OCI-LY7 (cell line): ENCODE measurements at regions not wholly inside any gene's neighbourhood (a gene's known extent, or its start where the extent isn't known, plus 50 kb on each side); places are given as distances from the start of the nearest gene placed in this dataset.

Experiments used
- BruUV-seq: library from RNA; stranded (reverse); fragments of 400-500 nt; replicated peaks from 2 replicates; lab custom pipeline; 2021; lab: Mats Ljungman, UMichigan
- CTCF ChIA-PET: fragments of 300-600 bp; sonication (Branson Sonifier 250); formaldehyde crosslinking; loops from one replicate; lab custom pipeline; 2022; ENCODE audit warnings: antibody characterized with exemption; ENCODE audit not compliant: unreplicated experiment; lab: Charles Lee
- POLR2A ChIA-PET: fragments of 300-600 bp; sonication (Branson Sonifier 250); formaldehyde crosslinking; loops from one replicate; lab custom pipeline; 2022; ENCODE audit warnings: antibody characterized with exemption; lab: Charles Lee
- DNase-seq: peaks from one replicate; pipeline ENCODE4 v3.0.0-alpha.2; 2015; ENCODE audit warnings: low spot score
- H2AFZ ChIP-seq: fragments of 200-600 bp; sonication (generic), shearing (Covaris generic); 2 replicates; pipeline ENCODE4 v1.6.1; 2014; ENCODE audit warnings: mild to moderate bottlenecking, antibody characterized with exemption, low read length, moderate library complexity
- H3K27ac ChIP-seq: fragments of 200-600 bp; sonication (generic); 2 replicates; pipeline ENCODE4 v1.5.1; 2014; ENCODE audit warnings: mixed run types, low read depth, mild to moderate bottlenecking, moderate library complexity, low read length, inconsistent platforms; ENCODE audit not compliant: poor library complexity, severe bottlenecking
- H3K36me3 ChIP-seq: fragments of 200-600 bp; sonication (generic); 2 replicates; pipeline ENCODE4 v1.6.1; 2014; ENCODE audit warnings: mild to moderate bottlenecking, antibody characterized with exemption, low read length, moderate library complexity, mixed read lengths; ENCODE audit not compliant: insufficient read depth
- H3K4me1 ChIP-seq: fragments of 200-600 bp; sonication (generic); 2 replicates; pipeline ENCODE4 v1.5.1; 2014; ENCODE audit warnings: mild to moderate bottlenecking, low read length; ENCODE audit not compliant: insufficient read depth, poor library complexity, severe bottlenecking
- H3K4me2 ChIP-seq: fragments of 200-600 bp; sonication (generic); 2 replicates; pipeline ENCODE4 v1.6.1; 2014; ENCODE audit warnings: mild to moderate bottlenecking, low read length
- H3K4me3 ChIP-seq: fragments of 200-600 bp; sonication (generic); 2 replicates; pipeline ENCODE4 v1.5.1; 2014; ENCODE audit warnings: mild to moderate bottlenecking, low read depth, low read length; ENCODE audit not compliant: poor library complexity, severe bottlenecking
- H3K79me2 ChIP-seq: fragments of 200-600 bp; sonication (generic); 2 replicates; pipeline ENCODE4 v1.6.1; 2016; ENCODE audit warnings: low read depth, mild to moderate bottlenecking, low read length, moderate library complexity, mixed read lengths; ENCODE audit not compliant: insufficient read depth
- H3K9me2 ChIP-seq: fragments of 200-600 bp; sonication (generic); 2 replicates; pipeline ENCODE4 v1.6.1; 2016; ENCODE audit warnings: mild to moderate bottlenecking, low read length, mixed read lengths; ENCODE audit not compliant: insufficient read depth
- H3K9me3 ChIP-seq: fragments of 200-600 bp; sonication (generic); 2 replicates; pipeline ENCODE4 v1.6.1; 2014; ENCODE audit warnings: mild to moderate bottlenecking, mixed run types, low read length, mixed read lengths
- H4K20me1 ChIP-seq: fragments of 200-600 bp; sonication (generic); 2 replicates; pipeline ENCODE4 v1.6.1; 2014; ENCODE audit warnings: mild to moderate bottlenecking, antibody characterized with exemption, low read length, moderate library complexity, mixed read lengths; ENCODE audit not compliant: insufficient read depth
- EZH2phosphoT487 ChIP-seq: fragments of 200-600 bp; sonication (generic); IDR thresholded peaks from 2 replicates; pipeline ENCODE4 v1.6.1; 2018; ENCODE audit warnings: low read depth, borderline replicate concordance, mild to moderate bottlenecking, mixed run types, antibody characterized with exemption, low read length, moderate library complexity, mixed read lengths
- intact Hi-C: fragments of 100-400 bp; cut with micrococcal nuclease; formaldehyde crosslinking; loops from one replicate; pipeline ENCODE4 v1.10.0; 2022; ENCODE audit not compliant: unreplicated experiment
- TF ChIP-seq, protein P1 (sequence below): fragments of 200-600 bp; sonication (generic); conservative IDR thresholded peaks from 2 replicates; pipeline ENCODE4 v1.5.1; 2014; ENCODE audit warnings: mild to moderate bottlenecking, antibody characterized with exemption, low read length, moderate library complexity, mixed read lengths

DNA sequence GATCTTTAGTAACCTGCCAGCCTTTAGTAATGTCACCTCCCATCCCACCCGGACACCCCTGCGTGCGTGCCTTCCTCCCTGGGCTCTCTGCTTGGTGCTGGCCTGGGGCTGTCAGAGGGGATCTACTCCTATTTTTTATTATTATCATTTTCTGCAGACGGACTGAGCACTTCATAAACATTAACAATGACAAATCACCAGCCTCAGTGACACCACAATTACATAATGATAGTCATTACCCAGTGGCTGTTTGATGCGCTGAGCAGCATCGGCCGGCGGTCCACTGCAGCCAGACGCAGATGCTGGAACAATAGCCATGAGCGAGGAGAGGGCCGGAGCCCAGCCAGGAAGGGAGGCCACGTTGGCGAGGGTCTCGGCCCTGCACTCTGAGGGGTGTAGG lies 309.3 kb upstream of the AJAP1 start:
- no TSS peak for BruUV-seq
- no peak overlapping the region for H3K27ac ChIP-seq
- H3K36me3 ChIP-seq = no peaks in the 10 kb centered on the region
- no peaks in the 10 kb centered on the region for H3K79me2 ChIP-seq
- H3K9me2 ChIP-seq = no peaks in the 10 kb centered on the region
- H3K9me3 ChIP-seq = no peaks in the 10 kb centered on the region
- H3K4me2 ChIP-seq = no peak overlapping the region
- H3K4me1 ChIP-seq = peaks cover 15% of the 10 kb centered on the region
- no peaks in the 10 kb centered on the region for H4K20me1 ChIP-seq
- TF ChIP-seq, protein P1, sequence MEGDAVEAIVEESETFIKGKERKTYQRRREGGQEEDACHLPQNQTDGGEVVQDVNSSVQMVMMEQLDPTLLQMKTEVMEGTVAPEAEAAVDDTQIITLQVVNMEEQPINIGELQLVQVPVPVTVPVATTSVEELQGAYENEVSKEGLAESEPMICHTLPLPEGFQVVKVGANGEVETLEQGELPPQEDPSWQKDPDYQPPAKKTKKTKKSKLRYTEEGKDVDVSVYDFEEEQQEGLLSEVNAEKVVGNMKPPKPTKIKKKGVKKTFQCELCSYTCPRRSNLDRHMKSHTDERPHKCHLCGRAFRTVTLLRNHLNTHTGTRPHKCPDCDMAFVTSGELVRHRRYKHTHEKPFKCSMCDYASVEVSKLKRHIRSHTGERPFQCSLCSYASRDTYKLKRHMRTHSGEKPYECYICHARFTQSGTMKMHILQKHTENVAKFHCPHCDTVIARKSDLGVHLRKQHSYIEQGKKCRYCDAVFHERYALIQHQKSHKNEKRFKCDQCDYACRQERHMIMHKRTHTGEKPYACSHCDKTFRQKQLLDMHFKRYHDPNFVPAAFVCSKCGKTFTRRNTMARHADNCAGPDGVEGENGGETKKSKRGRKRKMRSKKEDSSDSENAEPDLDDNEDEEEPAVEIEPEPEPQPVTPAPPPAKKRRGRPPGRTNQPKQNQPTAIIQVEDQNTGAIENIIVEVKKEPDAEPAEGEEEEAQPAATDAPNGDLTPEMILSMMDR = no peak
- no peak for TF ChIP-seq EZH2phosphoT487
- H2AFZ ChIP-seq = no peak overlapping the region
- intact Hi-C loops = loop anchor here (2.0 to 10.0 kb wide), 2 partner anchors 170 to 434 kb away; no protein-coding TSS in a partner anchor
- ChIA-PET POLR2A (no interaction called here), CTCF (no interaction called here)
- no peak overlapping the region for H3K4me3 ChIP-seq
- no peak for DNase-seq

DNA sequence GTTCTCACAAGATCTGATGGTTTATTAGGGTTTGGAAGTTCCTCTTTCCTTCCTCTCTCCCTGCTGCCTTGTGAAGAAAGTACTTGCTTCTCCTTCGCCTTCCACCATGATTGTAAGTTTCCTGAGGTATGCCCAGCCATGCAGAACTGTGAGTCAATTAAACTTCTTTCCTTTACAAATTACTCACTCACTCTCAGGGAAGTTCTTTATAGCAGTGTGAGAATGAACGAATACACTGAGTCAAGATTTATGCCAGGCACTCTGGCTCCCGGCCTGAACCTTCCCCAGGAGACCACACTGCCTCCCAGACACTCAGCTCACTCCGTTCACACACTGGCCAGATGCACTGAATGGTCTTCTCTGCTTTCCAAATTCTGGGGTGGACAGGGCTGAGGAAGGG lies 308.3 kb upstream of the AJAP1 start:
- intact Hi-C loops = loop anchor here (10.0 kb wide), 1 partner anchor 171 kb away; no protein-coding TSS in a partner anchor
- BruUV-seq = no TSS peak
- CTCF ChIA-PET = no interaction called here

GRCh38 chr1:4351453-4351852 lies 303.0 kb upstream of the AJAP1 start:
- H3K27ac ChIP-seq = no peak overlapping the region
- H3K36me3 ChIP-seq = no peaks in the 10 kb centered on the region
- BruUV-seq = no TSS peak
- ChIA-PET CTCF (no interaction called here), POLR2A (no interaction called here)
- H2AFZ ChIP-seq = no peak overlapping the region
- H3K9me2 ChIP-seq = no peaks in the 10 kb centered on the region
- H3K4me2 ChIP-seq = no peak overlapping the region
- no peak overlapping the region for H3K4me3 ChIP-seq
- no peak for DNase-seq
- H4K20me1 ChIP-seq = no peaks in the 10 kb centered on the region
- H3K4me1 ChIP-seq = no peaks in the 10 kb centered on the region
- H3K79me2 ChIP-seq = no peaks in the 10 kb centered on the region
- intact Hi-C loops = no loop called here
- TF ChIP-seq, protein P1 = no peak
- no peak for TF ChIP-seq EZH2phosphoT487
- no peaks in the 10 kb centered on the region for H3K9me3 ChIP-seq

More for the DNA sequence above, 308.3 kb upstream of the AJAP1 start:
- Histone ChIP-seq H3K9me3 (no peaks in the 10 kb centered on the region), H2AFZ (no peak overlapping the region), H3K9me2 (no peaks in the 10 kb centered on the region), H3K4me3 (no peak overlapping the region), H3K36me3 (no peaks in the 10 kb centered on the region), H4K20me1 (no peaks in the 10 kb centered on the region), H3K27ac (no peak overlapping the region), H3K4me2 (no peak overlapping the region), H3K4me1 (peaks cover 15% of the 10 kb centered on the region), H3K79me2 (no peaks in the 10 kb centered on the region)
- DNase-seq = no peak
- TF ChIP-seq EZH2phosphoT487 = no peak
- TF ChIP-seq, protein P1 = no peak
- POLR2A ChIA-PET = no interaction called here
